HepG2 (cell line): ENCODE measurements at regions not wholly inside any gene's neighbourhood (a gene's known extent, or its start where the extent isn't known, plus 50 kb on each side); places are given as distances from the start of the nearest gene placed in this dataset.

Source experiments
- ATAC-seq: fragments of 200-7000 bp; cut with Tn5 transposase; 3 replicates; pipeline ENCODE4 v1.9.1; 2020; ENCODE audit warnings: mild to moderate bottlenecking, moderate library complexity
- BruUV-seq: library from RNA; stranded (reverse); fragments of 400-500 nt; replicated peaks from 2 replicates; lab custom pipeline; 2021; lab: Mats Ljungman, UMichigan
- CTCF ChIA-PET: fragments of 300-600 bp; formaldehyde crosslinking; extraction: SDS; loops from one replicate; lab custom pipeline; 2021; ENCODE audit warnings: low total read pairs, inconsistent platforms, low intra/inter-chr PET ratio; lab: Yijun Ruan, JAX
- POLR2A ChIA-PET: fragments of 350-600 bp; sonication (Branson Sonifier 250); formaldehyde crosslinking; loops from one replicate; lab custom pipeline; 2020; ENCODE audit warnings: antibody characterized with exemption, inconsistent platforms; lab: Yijun Ruan, JAX
- DNase-seq: peaks from one replicate; pipeline ENCODE4 v3.0.0-alpha.2; 2015; ENCODE audit warnings: low spot score
- FAIRE-seq: peaks from 3 replicates; lab custom pipeline; 2011; peaks lifted over from hg19 to GRCh38; lab: Jason Lieb, UNC
- H2AFZ ChIP-seq: one replicate; pipeline ENCODE4 v1.6.1; 2011; ENCODE audit warnings: low read length, inconsistent platforms
- H3K27ac ChIP-seq: fragments of 300-600 bp; 3 replicates; pipeline ENCODE4 v1.8.0; 2011; ENCODE audit warnings: mixed run types, mild to moderate bottlenecking, mixed read lengths, low read length, inconsistent platforms; ENCODE audit not compliant: insufficient read depth; ENCODE audit errors: extremely low read length
- H3K27me3 ChIP-seq, 2 experiments: fragments of 200-600 bp in 1 of 2; 2 replicates in 1 of 2; 3 replicates in 1 of 2; pipeline versions ENCODE4 v1.6.0 to v1.8.0; 2011; ENCODE audit warnings: low read length in 2 of 2, mild to moderate bottlenecking in 2 of 2, moderate library complexity in 2 of 2, inconsistent platforms in 1 of 2; ENCODE audit not compliant: insufficient read depth in 2 of 2, control insufficient read depth in 1 of 2
- H3K36me3 ChIP-seq, 2 experiments: fragments of 200-600 bp in 1 of 2; replicated peaks in 1 of 2; 2 replicates in 1 of 2; 3 replicates in 1 of 2; pipeline versions ENCODE4 v1.5.1 to v1.8.0; 2011; ENCODE audit warnings: low read length in 2 of 2, inconsistent platforms in 1 of 2; ENCODE audit not compliant: insufficient read depth in 2 of 2, control insufficient read depth in 1 of 2
- H3K4me1 ChIP-seq: 2 replicates; pipeline ENCODE4 v1.5.1; 2012; ENCODE audit warnings: low read length, inconsistent platforms; ENCODE audit not compliant: insufficient read depth
- H3K4me2 ChIP-seq: 2 replicates; pipeline ENCODE4 v1.6.0; 2011; ENCODE audit warnings: low read depth, low read length, inconsistent platforms
- H3K4me3 ChIP-seq, 3 experiments: fragments of 200-600 bp in 1 of 3; sonication (generic), shearing (Covaris generic) in 1 of 3; replicated peaks in 1 of 3; 2 replicates each; pipeline ENCODE4 v1.5.1; 2011 to 2016; ENCODE audit warnings: low read length in 3 of 3, inconsistent platforms in 2 of 3, low read depth in 2 of 3, mild to moderate bottlenecking in 2 of 3, control low read depth in 1 of 3, mixed read lengths in 1 of 3; ENCODE audit not compliant: insufficient read depth in 1 of 3
- H3K79me2 ChIP-seq: one replicate; pipeline ENCODE4 v1.6.1; 2011; ENCODE audit warnings: low read length, inconsistent platforms; ENCODE audit not compliant: insufficient read depth
- H3K9ac ChIP-seq: 2 replicates; pipeline ENCODE4 v1.6.0; 2011; ENCODE audit warnings: mild to moderate bottlenecking, low read depth, low read length, inconsistent platforms; ENCODE audit not compliant: insufficient read depth
- H3K9me3 ChIP-seq: 2 replicates; pipeline ENCODE4 v1.5.1; 2012; ENCODE audit warnings: mild to moderate bottlenecking, low read length
- H4K20me1 ChIP-seq: 2 replicates; pipeline ENCODE4 v1.6.0; 2011; ENCODE audit warnings: inconsistent platforms, mild to moderate bottlenecking, low read length, moderate library complexity; ENCODE audit not compliant: insufficient read depth
- ARHGAP35 ChIP-seq: sonication (generic); formaldehyde crosslinking; IDR thresholded peaks from 2 replicates; pipeline ENCODE4 v1.9.0; 2022; ENCODE audit warnings: mild to moderate bottlenecking, inconsistent platforms, moderate library complexity, missing genetic modification reagents, borderline replicate concordance
- MBNL3 ChIP-seq: fragments of 250-450 bp; sonication (Bioruptor Pico); conservative IDR thresholded peaks from 2 replicates; pipeline ENCODE4 v1.8.0; 2022; ENCODE audit warnings: mild to moderate bottlenecking, inconsistent platforms
- MTA1 ChIP-seq: sonication (generic); formaldehyde crosslinking; IDR thresholded peaks from 2 replicates; pipeline ENCODE4 v1.4.0; 2020; ENCODE audit warnings: missing genetic modification reagents, mild to moderate bottlenecking, borderline replicate concordance
- MTERF4 ChIP-seq: sonication (generic); formaldehyde crosslinking; IDR thresholded peaks from 2 replicates; pipeline ENCODE4 v1.8.0; 2023; ENCODE audit warnings: mild to moderate bottlenecking, missing genetic modification reagents
- MTF2 ChIP-seq: sonication (generic); formaldehyde crosslinking; IDR thresholded peaks from 2 replicates; pipeline ENCODE4 v1.5.0; 2020; ENCODE audit warnings: missing genetic modification reagents, borderline replicate concordance
- POLR2AphosphoS2 ChIP-seq: IDR thresholded peaks from 2 replicates; pipeline ENCODE4 v1.6.1; 2011; ENCODE audit warnings: low read depth, low read length, improper control_type of control experiment
- RELA ChIP-seq: sonication (generic); formaldehyde crosslinking; IDR thresholded peaks from 2 replicates; pipeline ENCODE4 v1.4.0; 2020; ENCODE audit warnings: missing genetic modification reagents
- ZNF251 ChIP-seq: sonication (generic); formaldehyde crosslinking; IDR thresholded peaks from 2 replicates; pipeline ENCODE4 v1.9.0; 2021; ENCODE audit warnings: mild to moderate bottlenecking, missing genetic modification reagents
- ZNF264 ChIP-seq: sonication (generic); formaldehyde crosslinking; IDR thresholded peaks from 2 replicates; pipeline ENCODE4 v1.4.0; 2020; ENCODE audit warnings: missing genetic modification reagents
- WGBS: methylation state at CpG from one replicate; pipeline ENCODE4 v1.1.6; 2017; ENCODE audit warnings: low lambda C conversion rate; 5-methylcytosine and 5-hydroxymethylcytosine counted together
- in situ Hi-C: cut with HindIII; loops from 2 replicates; pipeline ENCODE4 v1.10.0; 2017; ENCODE audit warnings: low pct_unique_long_range_greater_than_20kb; ENCODE audit not compliant: extremely low pct_ligation_motif_present
- intact Hi-C: fragments of 100-400 bp; cut with micrococcal nuclease; formaldehyde crosslinking; loops from one replicate; pipeline ENCODE4 v1.10.0; 2022; ENCODE audit not compliant: unreplicated experiment

- FAIRE-seq, result no peak
- Histone ChIP-seq H3K79me2 (no peaks in the 10 kb centered on the region), H4K20me1 (no peaks in the 10 kb centered on the region), H3K27ac (no peak overlapping the region), H3K27me3 (peaks cover 10 to 88% of the 10 kb centered on the region in 2 experiments; a peak in 3 of 5 replicates), H3K4me2 (no peak overlapping the region), H3K4me1 (no peaks in the 10 kb centered on the region), H3K9me3 (no peaks in the 10 kb centered on the region), H3K4me3 (no peak overlapping the region), H3K36me3 (no peaks in the 10 kb centered on the region), H3K9ac (no peak overlapping the region), H2AFZ (no peak overlapping the region)
- WGBS, result 42% methylated on average over 12 of the region's 19 CpGs
- DNase-seq, result no peak
- in situ Hi-C loops (no loop called here), intact Hi-C loops (no loop called here)
- ChIA-PET CTCF (no interaction called here), POLR2A (no interaction called here)
- TF ChIP-seq MBNL3 (CRISPR knock-in tag) (no peak), ZNF251 (CRISPR knock-in tag) (no peak), RELA (CRISPR knock-in tag) (no peak), MTA1 (CRISPR knock-in tag) (no peak), MTF2 (CRISPR knock-in tag) (no peak)
- BruUV-seq, result no TSS peak
- ATAC-seq, result no peak
These were observed 124.0 kb upstream of the PPP1R26 start for GRCh38 chr9:135355521-135356011.

GRCh38 chr9:135356021-135356420, 123.6 kb upstream of the PPP1R26 start:
- Histone ChIP-seq H3K27me3 (peaks cover 10 to 84% of the 10 kb centered on the region in 2 experiments; a peak in 3 of 5 replicates), H3K27ac (no peak overlapping the region), H3K36me3 (no peaks in the 10 kb centered on the region), H2AFZ (no peak overlapping the region), H4K20me1 (no peaks in the 10 kb centered on the region), H3K9ac (no peak overlapping the region), H3K4me3 (no peak overlapping the region), H3K4me2 (no peak overlapping the region), H3K9me3 (no peaks in the 10 kb centered on the region), H3K79me2 (no peaks in the 10 kb centered on the region), H3K4me1 (no peaks in the 10 kb centered on the region)
- ATAC-seq (no peak), FAIRE-seq (no peak), DNase-seq (no peak)
- in situ Hi-C loops (no loop called here), intact Hi-C loops (no loop called here)
- ChIA-PET CTCF (no interaction called here), POLR2A (no interaction called here)
- no peak for TF ChIP-seq ZNF264 (CRISPR knock-in tag)
- TF ChIP-seq POLR2AphosphoS2, result no peak
- TF ChIP-seq ARHGAP35 (CRISPR knock-in tag), result no peak
- no peak for TF ChIP-seq MTERF4
- no TSS peak for BruUV-seq
- WGBS, result no CpG with 5 or more reads among the region's 26 CpGs
